ENCODE measurements at regions not wholly inside any gene's neighbourhood (a gene's known extent, or its start where the extent isn't known, plus 50 kb on each side); places are given as distances from the start of the nearest gene placed in this dataset.

DNA sequence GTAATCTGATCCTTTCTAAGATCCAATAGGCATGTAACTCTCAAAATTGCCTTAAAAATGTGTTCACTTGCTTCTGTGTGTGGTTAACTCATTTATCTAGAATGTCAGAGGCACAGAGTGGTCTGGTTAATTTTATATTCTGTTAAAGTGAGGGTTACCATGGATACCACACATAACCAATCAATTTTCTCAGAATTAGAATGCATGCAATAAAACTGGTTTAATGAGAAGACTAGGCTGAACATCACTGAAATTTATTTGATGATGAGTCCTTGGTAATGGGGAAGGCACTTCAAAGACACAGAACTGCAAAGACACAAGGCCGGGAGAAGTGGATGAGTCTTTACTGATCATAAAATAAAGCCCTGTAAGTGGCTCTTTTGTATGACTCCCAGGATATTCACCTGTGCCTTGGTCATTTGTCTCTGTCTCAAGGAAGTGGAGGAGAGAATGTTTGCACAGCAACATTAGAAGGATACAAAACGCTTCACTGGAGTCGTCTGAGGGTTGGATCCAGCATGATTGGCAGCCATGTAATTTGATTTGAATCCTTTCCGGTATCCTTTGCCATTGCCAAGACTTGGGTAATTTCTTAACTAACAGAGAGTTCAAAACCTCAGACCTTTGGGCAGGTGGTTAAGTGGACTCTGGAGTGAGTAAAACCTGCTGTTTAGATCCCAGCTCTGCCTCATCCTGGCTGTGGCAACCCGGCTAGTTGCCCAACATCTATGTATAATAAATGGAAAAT, 94.0 kb upstream of the RBPJ start:
- no peak for DNase-seq
- Histone ChIP-seq H3K4ac (ENCODE audit: low read depth, low read length) (no peak overlapping the region), H3K18ac (ENCODE audit: low read length) (no peak overlapping the region), H2BK5ac (ENCODE audit: low read depth, low read length, poor library complexity) (no peak overlapping the region), H3K9ac (ENCODE audit: low read length) (no peak overlapping the region), H3K79me2 (ENCODE audit: control insufficient read depth, insufficient read depth, low read length, poor library complexity) (no peaks in the 10 kb centered on the region), H3K4me3 (ENCODE audit: low read depth, low read length) (no peak overlapping the region), H3K4me1 (ENCODE audit: control insufficient read depth in 1 of 2, insufficient read depth in 2 of 2, low read length in 2 of 2) (peaks cover 0 to 7% of the 10 kb centered on the region in 2 experiments), H2AK5ac (ENCODE audit: low read length) (no peak overlapping the region), H4K12ac (ENCODE audit: low read depth, low read length) (no peak overlapping the region), H2AFZ (ENCODE audit: insufficient read depth, low read length, poor library complexity) (no peak overlapping the region), H3K23ac (ENCODE audit: low read length) (no peak overlapping the region), H2BK12ac (ENCODE audit: low read length) (no peak overlapping the region), H2BK120ac (ENCODE audit: insufficient read depth, low read length, poor library complexity) (no peak overlapping the region), H3K4me2 (ENCODE audit: low read length) (no peak overlapping the region), H3K27ac (ENCODE audit: low read depth, low read length) (no peak overlapping the region), H4K91ac (ENCODE audit: low read depth, low read length) (no peak overlapping the region), H3K27me3 (ENCODE audit: insufficient read depth, low read length) (no peaks in the 10 kb centered on the region), H3K14ac (ENCODE audit: low read length) (no peak overlapping the region), H4K8ac (ENCODE audit: low read depth, low read length) (no peak overlapping the region), H3K9me3 (ENCODE audit: insufficient read depth, low read depth, low read length) (no peaks in the 10 kb centered on the region), H3K36me3 (ENCODE audit: control insufficient read depth in 1 of 2, insufficient read depth in 2 of 2, low read length in 2 of 2) (no peaks in the 10 kb centered on the region), H3K79me1 (ENCODE audit: low read length) (peaks cover 2% of the 10 kb centered on the region)
- WGBS (ENCODE audit: extremely low coverage, insufficient coverage, insufficient read length) = no CpG with 5 or more reads among the region's 5 CpGs

DNA sequence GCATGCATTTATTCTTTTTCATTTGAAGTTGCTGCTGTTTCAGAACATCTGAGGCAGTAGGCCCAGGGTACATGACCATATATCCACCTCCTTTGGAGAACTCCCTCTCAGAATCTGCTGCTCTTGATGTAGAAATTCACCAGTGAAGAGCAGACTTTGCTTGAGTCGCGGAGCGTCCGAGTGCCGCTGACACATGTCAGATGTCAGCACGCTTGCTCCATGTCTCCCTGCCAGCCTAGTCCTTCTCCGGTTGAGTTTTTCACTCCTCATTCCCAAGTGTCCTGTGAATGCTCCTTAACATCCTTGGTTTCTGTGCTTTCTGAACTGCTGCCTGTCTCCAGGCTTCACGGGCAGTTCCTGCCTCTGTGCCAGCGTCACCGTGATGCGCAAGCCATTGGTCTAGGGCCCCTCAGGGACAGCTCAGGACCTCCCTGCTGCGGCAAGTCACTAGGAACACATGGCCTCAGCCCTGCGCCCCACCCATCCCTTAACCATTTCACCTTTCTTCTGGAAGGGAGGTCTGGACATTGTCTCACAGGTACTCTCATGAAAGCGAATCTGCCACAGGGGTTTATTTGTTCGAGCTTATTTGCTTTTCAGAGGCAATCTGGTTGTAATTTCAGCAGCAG, 93.1 kb upstream of the RBPJ start:
- Histone ChIP-seq H3K9me3 (ENCODE audit: insufficient read depth, low read depth, low read length) (no peaks in the 10 kb centered on the region), H3K79me1 (ENCODE audit: low read length) (peaks cover 2% of the 10 kb centered on the region), H3K23ac (ENCODE audit: low read length) (no peak overlapping the region), H3K27ac (ENCODE audit: low read depth, low read length) (no peak overlapping the region), H3K14ac (ENCODE audit: low read length) (no peak overlapping the region), H3K27me3 (ENCODE audit: insufficient read depth, low read length) (no peaks in the 10 kb centered on the region), H4K91ac (ENCODE audit: low read depth, low read length) (no peak overlapping the region), H3K4me2 (ENCODE audit: low read length) (no peak overlapping the region), H3K79me2 (ENCODE audit: control insufficient read depth, insufficient read depth, low read length, poor library complexity) (no peaks in the 10 kb centered on the region), H2AFZ (ENCODE audit: insufficient read depth, low read length, poor library complexity) (no peak overlapping the region), H2AK5ac (ENCODE audit: low read length) (no peak overlapping the region), H3K36me3 (ENCODE audit: control insufficient read depth in 1 of 2, insufficient read depth in 2 of 2, low read length in 2 of 2) (no peaks in the 10 kb centered on the region), H3K4ac (ENCODE audit: low read depth, low read length) (no peak overlapping the region), H2BK5ac (ENCODE audit: low read depth, low read length, poor library complexity) (no peak overlapping the region), H2BK120ac (ENCODE audit: insufficient read depth, low read length, poor library complexity) (no peak overlapping the region), H3K18ac (ENCODE audit: low read length) (no peak overlapping the region), H3K4me1 (ENCODE audit: control insufficient read depth in 1 of 2, insufficient read depth in 2 of 2, low read length in 2 of 2) (peaks cover 0 to 6% of the 10 kb centered on the region in 2 experiments), H4K12ac (ENCODE audit: low read depth, low read length) (no peak overlapping the region), H3K4me3 (ENCODE audit: low read depth, low read length) (no peak overlapping the region), H3K9ac (ENCODE audit: low read length) (no peak overlapping the region), H2BK12ac (ENCODE audit: low read length) (no peak overlapping the region), H4K8ac (ENCODE audit: low read depth, low read length) (peak overlapping the region; percentile 6)
- DNase-seq = no peak
- WGBS (ENCODE audit: extremely low coverage, insufficient coverage, insufficient read length) = no CpG with 5 or more reads among the region's 15 CpGs

DNA sequence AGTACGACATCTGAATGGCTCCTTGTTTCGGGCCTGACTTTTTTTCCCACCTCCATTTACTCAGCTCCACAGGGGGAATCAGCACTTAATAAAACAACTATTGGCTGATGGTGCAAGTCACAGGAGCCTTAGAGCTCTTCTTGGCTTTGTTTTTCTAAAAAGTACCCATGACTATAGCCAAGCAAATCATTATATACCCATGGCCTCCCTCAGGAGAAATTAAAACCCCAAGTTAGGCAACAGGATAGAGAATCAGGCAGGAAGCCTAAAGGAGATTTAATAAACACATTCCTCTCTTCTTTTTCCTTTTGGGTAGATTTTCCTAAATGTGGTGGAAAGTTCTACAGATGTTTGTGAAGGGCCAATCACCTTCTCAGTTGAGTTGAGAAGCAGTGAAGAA, 91.9 kb upstream of the RBPJ start:
- H2BK12ac ChIP-seq (ENCODE audit: low read length) = no peak overlapping the region
- H2BK120ac ChIP-seq (ENCODE audit: insufficient read depth, low read length, poor library complexity) = no peak overlapping the region
- H3K14ac ChIP-seq (ENCODE audit: low read length) = no peak overlapping the region
- H3K4me2 ChIP-seq (ENCODE audit: low read length) = no peak overlapping the region
- no peaks in the 10 kb centered on the region for H3K27me3 ChIP-seq (ENCODE audit: insufficient read depth, low read length)
- no peak overlapping the region for H3K4me3 ChIP-seq (ENCODE audit: low read depth, low read length)
- DNase-seq = no peak
- no peaks in the 10 kb centered on the region for H3K36me3 ChIP-seq (ENCODE audit: control insufficient read depth in 1 of 2, insufficient read depth in 2 of 2, low read length in 2 of 2)
- no peak overlapping the region for H3K4ac ChIP-seq (ENCODE audit: low read depth, low read length)
- H2AFZ ChIP-seq (ENCODE audit: insufficient read depth, low read length, poor library complexity) = no peak overlapping the region
- H4K12ac ChIP-seq (ENCODE audit: low read depth, low read length) = no peak overlapping the region
- no peak overlapping the region for H3K18ac ChIP-seq (ENCODE audit: low read length)
- no CpG with 5 or more reads among the region's 2 CpGs for WGBS (ENCODE audit: extremely low coverage, insufficient coverage, insufficient read length)
- no peak overlapping the region for H2AK5ac ChIP-seq (ENCODE audit: low read length)
- H4K91ac ChIP-seq (ENCODE audit: low read depth, low read length) = no peak overlapping the region
- H3K9ac ChIP-seq (ENCODE audit: low read length) = no peak overlapping the region
- no peak overlapping the region for H2BK5ac ChIP-seq (ENCODE audit: low read depth, low read length, poor library complexity)
- no peak overlapping the region for H3K23ac ChIP-seq (ENCODE audit: low read length)
- H3K27ac ChIP-seq (ENCODE audit: low read depth, low read length) = no peak overlapping the region
- peaks cover 2% of the 10 kb centered on the region for H3K79me1 ChIP-seq (ENCODE audit: low read length)
- no peak overlapping the region for H4K8ac ChIP-seq (ENCODE audit: low read depth, low read length)
- peaks cover 0 to 5% of the 10 kb centered on the region in 2 experiments for H3K4me1 ChIP-seq (ENCODE audit: control insufficient read depth in 1 of 2, insufficient read depth in 2 of 2, low read length in 2 of 2)
- H3K9me3 ChIP-seq (ENCODE audit: insufficient read depth, low read depth, low read length) = no peaks in the 10 kb centered on the region
- no peaks in the 10 kb centered on the region for H3K79me2 ChIP-seq (ENCODE audit: control insufficient read depth, insufficient read depth, low read length, poor library complexity)

DNA sequence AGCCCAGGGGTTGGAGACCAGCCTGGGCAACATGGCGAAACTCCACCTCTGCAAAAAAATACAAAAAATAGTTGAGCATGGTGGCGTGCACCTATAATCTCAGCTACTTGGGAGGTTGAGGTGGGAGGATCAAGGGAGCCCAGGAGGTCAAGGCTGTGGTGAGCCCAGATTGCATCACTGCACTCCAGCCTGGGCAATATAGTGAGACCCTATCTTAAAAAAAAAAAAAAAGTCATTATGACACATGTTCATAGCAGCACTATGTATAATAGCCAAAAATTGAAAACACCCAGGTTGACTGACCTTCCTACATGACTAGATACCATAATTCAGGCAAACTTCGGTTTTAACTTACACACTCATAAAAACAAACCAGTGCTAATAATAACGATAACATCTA, 90.8 kb upstream of the RBPJ start:
- H2AFZ ChIP-seq (ENCODE audit: insufficient read depth, low read length, poor library complexity) = no peak overlapping the region
- peaks cover 0 to 5% of the 10 kb centered on the region in 2 experiments for H3K4me1 ChIP-seq (ENCODE audit: control insufficient read depth in 1 of 2, insufficient read depth in 2 of 2, low read length in 2 of 2)
- no peak overlapping the region for H3K9ac ChIP-seq (ENCODE audit: low read length)
- H2BK120ac ChIP-seq (ENCODE audit: insufficient read depth, low read length, poor library complexity) = no peak overlapping the region
- H3K4me3 ChIP-seq (ENCODE audit: low read depth, low read length) = no peak overlapping the region
- H3K4me2 ChIP-seq (ENCODE audit: low read length) = no peak overlapping the region
- H3K9me3 ChIP-seq (ENCODE audit: insufficient read depth, low read depth, low read length) = no peaks in the 10 kb centered on the region
- no peak overlapping the region for H2BK12ac ChIP-seq (ENCODE audit: low read length)
- no peaks in the 10 kb centered on the region for H3K27me3 ChIP-seq (ENCODE audit: insufficient read depth, low read length)
- no peak overlapping the region for H3K23ac ChIP-seq (ENCODE audit: low read length)
- no peak for DNase-seq
- no peak overlapping the region for H3K18ac ChIP-seq (ENCODE audit: low read length)
- H3K14ac ChIP-seq (ENCODE audit: low read length) = no peak overlapping the region
- H4K8ac ChIP-seq (ENCODE audit: low read depth, low read length) = no peak overlapping the region
- no peaks in the 10 kb centered on the region for H3K36me3 ChIP-seq (ENCODE audit: control insufficient read depth in 1 of 2, insufficient read depth in 2 of 2, low read length in 2 of 2)
- no CpG with 5 or more reads among the region's 4 CpGs for WGBS (ENCODE audit: extremely low coverage, insufficient coverage, insufficient read length)
- no peaks in the 10 kb centered on the region for H3K79me2 ChIP-seq (ENCODE audit: control insufficient read depth, insufficient read depth, low read length, poor library complexity)
- H3K4ac ChIP-seq (ENCODE audit: low read depth, low read length) = no peak overlapping the region
- no peak overlapping the region for H3K27ac ChIP-seq (ENCODE audit: low read depth, low read length)
- H2BK5ac ChIP-seq (ENCODE audit: low read depth, low read length, poor library complexity) = no peak overlapping the region
- H4K91ac ChIP-seq (ENCODE audit: low read depth, low read length) = no peak overlapping the region
- H2AK5ac ChIP-seq (ENCODE audit: low read length) = no peak overlapping the region
- H3K79me1 ChIP-seq (ENCODE audit: low read length) = peaks cover 2% of the 10 kb centered on the region
- H4K12ac ChIP-seq (ENCODE audit: low read depth, low read length) = no peak overlapping the region
